Mesenchymal stem cell (in vitro differentiated cells and primary cell): ENCODE measurements at regions not wholly inside any gene's neighbourhood (a gene's known extent, or its start where the extent isn't known, plus 50 kb on each side); places are given as distances from the start of the nearest gene placed in this dataset.
A peak's percentile ranks its signal among the peaks of the same experiment; 100 is the strongest.

Source experiments
- DNase-seq: peaks from one replicate; pipeline ENCODE4 v3.0.0-alpha.2; 2013
- H2AFZ ChIP-seq: one replicate; pipeline ENCODE4 v1.6.1; 2013; ENCODE audit warnings: low read depth, mild to moderate bottlenecking, control low read depth, inconsistent platforms, low read length, moderate library complexity
- H2AK5ac ChIP-seq: 2 replicates; pipeline ENCODE4 v1.6.1; 2013; ENCODE audit warnings: low read length, moderate library complexity, mild to moderate bottlenecking, inconsistent platforms; ENCODE audit not compliant: severe bottlenecking
- H2BK120ac ChIP-seq: one replicate; pipeline ENCODE4 v1.6.1; 2013; ENCODE audit warnings: low read depth, mild to moderate bottlenecking, inconsistent platforms, low read length, moderate library complexity
- H2BK12ac ChIP-seq, 2 experiments: one replicate each; pipeline ENCODE4 v1.6.1; 2013; ENCODE audit warnings: inconsistent platforms in 2 of 2, low read length in 2 of 2, mild to moderate bottlenecking in 2 of 2, moderate library complexity in 2 of 2, control low read depth in 1 of 2
- H2BK15ac ChIP-seq: one replicate; pipeline ENCODE4 v1.6.1; 2013; ENCODE audit warnings: mild to moderate bottlenecking, low read depth, inconsistent platforms; ENCODE audit not compliant: poor library complexity, severe bottlenecking
- H2BK5ac ChIP-seq: 2 replicates; pipeline ENCODE4 v1.6.1; 2013; ENCODE audit warnings: low read depth, mild to moderate bottlenecking, low read length, control low read depth, inconsistent platforms; ENCODE audit not compliant: poor library complexity, severe bottlenecking
- H3K14ac ChIP-seq, 2 experiments: one replicate each; pipeline ENCODE4 v1.6.1; 2013; ENCODE audit warnings: inconsistent platforms in 2 of 2, low read length in 2 of 2, control low read depth in 1 of 2, mild to moderate bottlenecking in 1 of 2, moderate library complexity in 1 of 2
- H3K18ac ChIP-seq, 2 experiments: one replicate each; pipeline ENCODE4 v1.6.1; 2013; ENCODE audit warnings: inconsistent platforms in 2 of 2, low read length in 2 of 2, control low read depth in 1 of 2, low read depth in 1 of 2, mild to moderate bottlenecking in 1 of 2
- H3K23ac ChIP-seq, 2 experiments: one replicate each; pipeline ENCODE4 v1.6.1; 2013; ENCODE audit warnings: inconsistent platforms in 2 of 2, low read length in 2 of 2, mild to moderate bottlenecking in 2 of 2, moderate library complexity in 2 of 2, control low read depth in 1 of 2
- H3K27ac ChIP-seq: 2 replicates; pipeline ENCODE4 v1.5.1; 2013; ENCODE audit warnings: mild to moderate bottlenecking, moderate library complexity, low read length, control low read depth, inconsistent platforms; ENCODE audit not compliant: poor library complexity, severe bottlenecking
- H3K27me3 ChIP-seq, 2 experiments: 2 replicates each; pipeline versions ENCODE4 v1.6.1 to v1.7.0; 2013; ENCODE audit warnings: low read length in 2 of 2, mild to moderate bottlenecking in 2 of 2, moderate library complexity in 2 of 2, control low read depth in 1 of 2, inconsistent platforms in 1 of 2; ENCODE audit not compliant: control insufficient read depth in 1 of 2, insufficient read depth in 1 of 2
- H3K36me3 ChIP-seq, 2 experiments: 2 replicates each; pipeline versions ENCODE4 v1.6.1 to v1.7.0; 2013; ENCODE audit warnings: low read length in 2 of 2, control low read depth in 1 of 2, inconsistent platforms in 1 of 2, low read depth in 1 of 2, mild to moderate bottlenecking in 1 of 2; ENCODE audit not compliant: insufficient read depth in 2 of 2, control insufficient read depth in 1 of 2
- H3K4ac ChIP-seq, 2 experiments: one replicate each; pipeline ENCODE4 v1.6.1; 2013; ENCODE audit warnings: inconsistent platforms in 2 of 2, low read length in 2 of 2, mild to moderate bottlenecking in 2 of 2, moderate library complexity in 2 of 2, control low read depth in 1 of 2, low read depth in 1 of 2
- H3K4me1 ChIP-seq: 2 replicates; pipeline ENCODE4 v1.6.1; 2013; ENCODE audit warnings: low read depth, low read length, control low read depth; ENCODE audit not compliant: control insufficient read depth, insufficient read depth
- H3K4me2 ChIP-seq: 2 replicates; pipeline ENCODE4 v1.6.1; 2013; ENCODE audit warnings: low read length, mild to moderate bottlenecking, inconsistent platforms; ENCODE audit not compliant: poor library complexity, severe bottlenecking
- H3K4me3 ChIP-seq, 2 experiments: 2 replicates each; pipeline versions ENCODE4 v1.5.1 to v1.7.0; 2013; ENCODE audit warnings: low read length in 2 of 2, mild to moderate bottlenecking in 2 of 2, control low read depth in 1 of 2, low read depth in 1 of 2; ENCODE audit not compliant: insufficient read depth in 1 of 2
- H3K79me1 ChIP-seq: replicated peaks from 2 replicates; pipeline ENCODE4 v1.6.1; 2013; ENCODE audit warnings: mild to moderate bottlenecking, control low read depth, low read length, inconsistent platforms; ENCODE audit not compliant: poor library complexity, severe bottlenecking
- H3K9ac ChIP-seq: 2 replicates; pipeline ENCODE4 v1.7.0; 2013; ENCODE audit warnings: mild to moderate bottlenecking, low read length, moderate library complexity
- H3K9me3 ChIP-seq: 2 replicates; pipeline ENCODE4 v1.7.0; 2013; ENCODE audit warnings: mild to moderate bottlenecking, low read length; ENCODE audit not compliant: control insufficient read depth
- H4K8ac ChIP-seq: one replicate; pipeline ENCODE4 v1.6.1; 2013; ENCODE audit warnings: inconsistent platforms, mild to moderate bottlenecking, low read length, moderate library complexity
- H4K91ac ChIP-seq: one replicate; pipeline ENCODE4 v1.6.1; 2013; ENCODE audit warnings: mild to moderate bottlenecking, low read length, inconsistent platforms
- WGBS: methylation state at CpG from one replicate; pipeline ENCODE4 v1.1.7; 2013; ENCODE audit warnings: mixed read lengths; 5-methylcytosine and 5-hydroxymethylcytosine counted together

DNA sequence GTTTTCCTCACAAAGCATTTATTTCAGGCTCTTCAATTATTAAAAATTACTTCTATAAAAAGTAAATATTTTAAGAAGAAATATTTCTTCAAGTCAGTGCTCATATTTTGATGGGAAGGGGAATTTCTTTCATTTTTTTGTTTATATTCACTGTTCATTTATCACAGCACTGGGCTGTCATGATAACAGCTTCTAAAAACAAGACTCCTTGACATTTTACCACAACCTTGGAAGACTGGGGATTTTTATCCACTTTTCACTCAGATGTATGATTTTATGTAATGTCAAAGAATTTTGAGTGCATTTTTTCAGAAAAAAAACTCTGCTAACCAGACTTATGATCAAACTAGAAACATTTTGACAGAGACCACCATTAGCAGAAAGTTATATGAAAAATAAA lies 149.7 kb downstream of the PHLDA1 start:
- Histone ChIP-seq H2AK5ac (no peak overlapping the region), H3K9me3 (no peaks in the 10 kb centered on the region), H3K23ac (no peak overlapping the region), H3K4me2 (no peak overlapping the region), H3K27ac (no peak overlapping the region), H2BK5ac (no peak overlapping the region), H4K91ac (no peak overlapping the region), H3K27me3 (no peaks in the 10 kb centered on the region), H3K4me3 (no peak overlapping the region), H2AFZ (no peak overlapping the region), H2BK15ac (no peak overlapping the region), H2BK12ac (no peak overlapping the region), H3K79me1 (no peaks in the 10 kb centered on the region), H2BK120ac (no peak overlapping the region), H3K4me1 (peaks cover 2% of the 10 kb centered on the region), H3K36me3 (no peaks in the 10 kb centered on the region), H3K4ac (no peak overlapping the region), H3K14ac (no peak overlapping the region), H3K18ac (no peak overlapping the region), H4K8ac (no peak overlapping the region), H3K9ac (no peak overlapping the region)
- no peak for DNase-seq

DNA sequence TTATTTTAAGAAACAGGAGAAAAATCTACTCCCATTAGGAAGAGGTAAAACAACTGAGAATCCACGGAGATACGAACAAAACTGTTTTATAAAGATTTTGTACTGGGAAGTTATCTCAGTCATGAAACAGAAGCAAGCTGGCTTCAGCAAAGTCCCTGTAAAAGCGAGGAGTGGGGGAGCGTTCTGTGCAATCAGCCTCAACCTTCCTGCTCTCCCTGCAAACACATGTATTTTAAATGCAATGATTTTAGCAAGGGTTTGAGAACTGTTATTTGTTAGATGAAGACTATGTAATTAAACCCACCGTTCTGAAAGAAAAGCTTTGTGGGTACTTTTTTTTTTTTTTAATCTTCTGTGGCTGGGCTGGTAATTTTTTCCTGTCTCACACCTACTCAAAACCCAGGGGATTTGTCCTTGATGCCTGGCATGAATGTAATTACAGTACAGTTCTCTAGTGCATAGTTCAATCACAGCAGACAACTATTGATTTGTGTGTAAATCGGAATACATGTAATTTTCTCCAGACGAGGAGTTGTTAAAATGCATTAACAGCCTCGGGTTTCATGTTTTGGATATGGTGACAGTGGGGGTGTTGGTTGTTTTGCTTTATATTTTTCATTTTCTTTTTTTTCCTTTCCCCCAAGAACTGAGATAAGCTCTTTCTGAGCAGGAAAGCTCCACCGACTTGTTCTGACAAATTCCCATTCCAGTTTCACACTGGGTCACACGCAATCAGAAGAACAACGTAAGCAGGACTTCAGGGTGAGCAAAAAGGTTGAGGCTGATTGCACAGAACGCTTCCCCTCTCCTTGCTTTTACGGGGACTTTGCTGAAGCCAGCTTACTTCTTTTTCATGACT lies 153.6 kb downstream of the PHLDA1 start:
- Histone ChIP-seq H3K4me3 (peak overlapping the region in 1 of 2 experiments; percentile 57), H2AK5ac (no peak overlapping the region), H2AFZ (no peak overlapping the region), H3K36me3 (no peaks in the 10 kb centered on the region), H2BK120ac (no peak overlapping the region), H4K8ac (peak overlapping the region; percentile 19), H4K91ac (no peak overlapping the region), H3K79me1 (no peaks in the 10 kb centered on the region), H3K14ac (no peak overlapping the region), H3K23ac (no peak overlapping the region), H2BK12ac (peak overlapping the region in 1 of 2 experiments; percentile 72), H2BK5ac (peak overlapping the region; percentile 14), H3K9me3 (no peaks in the 10 kb centered on the region), H3K27ac (peak overlapping the region; percentile 90), H3K27me3 (no peaks in the 10 kb centered on the region), H3K4me2 (peak overlapping the region; percentile 57), H3K18ac (peak overlapping the region in 1 of 2 experiments; percentile 12), H3K4ac (no peak overlapping the region), H3K4me1 (peaks cover 2% of the 10 kb centered on the region), H2BK15ac (no peak overlapping the region), H3K9ac (peak overlapping the region; percentile 88)
- peak; percentile 92 for DNase-seq
- WGBS: 37% methylated on average over 8 of the region's 13 CpGs

DNA sequence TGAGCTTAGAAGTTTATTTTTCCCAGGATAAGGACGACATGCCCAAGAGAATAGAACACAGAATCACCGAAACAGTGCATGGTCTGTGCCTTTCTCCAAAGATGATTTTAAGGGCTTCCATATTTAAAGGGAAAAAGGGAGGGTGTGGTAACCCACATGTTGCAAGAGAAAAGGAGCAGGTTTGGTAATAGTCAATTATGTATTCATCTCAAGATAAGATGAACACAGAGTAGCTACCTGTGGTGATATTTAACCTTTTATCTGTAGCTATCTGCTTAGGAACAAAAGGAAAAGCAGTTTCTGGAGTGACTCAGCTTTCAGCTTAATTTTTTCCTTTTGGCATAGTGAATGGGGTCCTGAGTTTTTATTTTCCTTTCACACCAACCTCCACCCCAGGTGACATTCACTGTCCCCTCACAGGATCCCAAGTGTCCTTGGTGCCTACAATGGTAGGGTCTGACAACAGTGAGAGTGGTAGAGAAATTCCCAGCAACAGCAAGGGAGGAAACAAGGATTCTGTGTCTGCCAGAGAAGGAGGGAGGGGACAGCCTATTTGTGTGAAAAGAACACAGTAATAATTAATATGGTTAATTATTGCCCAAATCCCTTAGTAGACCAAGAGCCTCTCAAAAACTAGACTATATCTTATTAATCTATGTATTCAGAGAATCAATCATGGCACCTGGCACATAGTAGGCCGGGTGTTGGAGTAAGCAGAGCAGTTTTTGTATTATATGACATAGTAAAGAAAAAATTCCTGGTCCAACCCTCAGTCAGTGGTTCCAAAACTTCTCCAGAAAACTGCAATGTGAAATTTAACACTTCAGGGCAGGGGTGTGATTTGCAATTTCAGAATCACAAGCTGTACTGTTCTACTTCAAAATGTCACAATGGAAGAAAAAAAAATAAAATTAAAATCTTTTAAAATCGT lies 154.5 kb downstream of the PHLDA1 start:
- Histone ChIP-seq H3K4me2 (no peak overlapping the region), H3K36me3 (no peaks in the 10 kb centered on the region), H3K9ac (peak overlapping the region; percentile 88), H2BK12ac (peak overlapping the region in 1 of 2 experiments; percentile 42), H2BK5ac (peak overlapping the region; percentile 48), H4K91ac (peak overlapping the region; percentile 11), H3K4me3 (no peak overlapping the region), H3K27me3 (no peaks in the 10 kb centered on the region), H2AFZ (no peak overlapping the region), H4K8ac (peak overlapping the region; percentile 59), H3K79me1 (no peaks in the 10 kb centered on the region), H3K18ac (peak overlapping the region; percentile 39 to 61), H3K27ac (peak overlapping the region; percentile 90), H3K9me3 (no peaks in the 10 kb centered on the region), H2AK5ac (peak overlapping the region; percentile 81), H3K23ac (no peak overlapping the region), H2BK120ac (no peak overlapping the region), H3K4ac (peak overlapping the region in 1 of 2 experiments; percentile 51), H3K4me1 (peaks cover 2% of the 10 kb centered on the region), H3K14ac (no peak overlapping the region), H2BK15ac (no peak overlapping the region)
- peak; percentile 33 for DNase-seq
- 80% methylated on average over 2 of the region's 4 CpGs for WGBS

DNA sequence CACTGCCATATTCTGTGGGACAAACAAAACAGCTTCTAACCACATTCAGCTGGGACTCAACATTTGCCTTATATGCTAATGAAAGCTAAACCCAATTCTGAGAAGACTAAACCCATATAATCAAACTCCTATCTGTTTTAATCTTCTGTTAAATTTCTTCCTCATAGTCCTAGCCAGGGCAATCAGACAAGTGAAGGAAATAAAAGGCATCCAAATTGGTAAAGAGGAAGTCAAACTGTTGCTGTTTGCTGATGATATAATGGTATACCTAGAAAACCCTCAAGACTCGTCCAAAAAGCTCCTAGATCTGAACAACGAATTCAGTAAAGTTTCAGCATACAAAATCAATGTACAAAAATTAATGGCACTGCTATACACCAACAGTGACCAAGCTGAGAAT lies 157.1 kb downstream of the PHLDA1 start:
- H3K14ac ChIP-seq: no peak overlapping the region
- peaks cover 4% of the 10 kb centered on the region for H3K4me1 ChIP-seq
- no peak overlapping the region for H3K4ac ChIP-seq
- H3K18ac ChIP-seq: no peak overlapping the region
- H2BK12ac ChIP-seq: no peak overlapping the region
- no peak overlapping the region for H2AK5ac ChIP-seq
- no peak overlapping the region for H2AFZ ChIP-seq
- DNase-seq: no peak
- H2BK15ac ChIP-seq: no peak overlapping the region
- no peak overlapping the region for H4K8ac ChIP-seq
- no peak overlapping the region for H3K23ac ChIP-seq
- WGBS: 100% methylated on average over 2 of the region's 2 CpGs
- H3K9ac ChIP-seq: no peak overlapping the region
- H3K4me2 ChIP-seq: no peak overlapping the region
- no peak overlapping the region for H2BK5ac ChIP-seq
- H3K27ac ChIP-seq: no peak overlapping the region
- H3K79me1 ChIP-seq: no peaks in the 10 kb centered on the region
- H4K91ac ChIP-seq: no peak overlapping the region
- no peaks in the 10 kb centered on the region for H3K36me3 ChIP-seq
- no peak overlapping the region for H3K4me3 ChIP-seq
- H2BK120ac ChIP-seq: no peak overlapping the region
- H3K9me3 ChIP-seq: no peaks in the 10 kb centered on the region
- H3K27me3 ChIP-seq: no peaks in the 10 kb centered on the region
